ENCODE measurements at regions not wholly inside any gene's neighbourhood (a gene's known extent, or its start where the extent isn't known, plus 50 kb on each side); places are given as distances from the start of the nearest gene placed in this dataset.

- TF ChIP-seq POLR2AphosphoS5 (IDR thresholded peaks at IDR 0.05): no peak
- TF ChIP-seq POLR2A (IDR thresholded peaks at IDR 0.05): no peak
- TF ChIP-seq CTCF (IDR thresholded peaks at IDR 0.05): no peak
Observed at GRCh38 chr11:115930291-115930690, 426.1 kb upstream of the CADM1 start.
